Stomach (tissue), 8 donors: ENCODE measurements at regions not wholly inside any gene's neighbourhood (a gene's known extent, or its start where the extent isn't known, plus 50 kb on each side); places are given as distances from the start of the nearest gene placed in this dataset.

Experiments used
- DNase-seq, 2 donors: peaks; one replicate each; pipeline versions ENCODE4 v3.0.0 to v3.0.0-alpha.2; 2013 to 2019
- H3K27ac ChIP-seq, 5 donors: fragments of 200-600 bp in 4 of 5; sonication (generic) in 4 of 5; one replicate each; pipeline ENCODE4 v1.5.1; 2013 to 2019; ENCODE audit warnings: mild to moderate bottlenecking in 1 of 5, moderate library complexity in 1 of 5
- H3K27me3 ChIP-seq, 3 donors: fragments of 200-600 bp; sonication (generic); one replicate each; pipeline ENCODE4 v1.5.1; 2017 to 2019; ENCODE audit warnings: mixed run types in 1 of 3
- H3K36me3 ChIP-seq, 4 donors: fragments of 200-600 bp; sonication (generic); 1 replicate in 3 of 4; 2 replicates in 1 of 4; pipeline ENCODE4 v1.5.1; 2016 to 2019
- H3K4me1 ChIP-seq, 4 donors: fragments of 200-600 bp; sonication (generic); one replicate each; pipeline ENCODE4 v1.5.1; 2016 to 2019
- H3K4me3 ChIP-seq, 4 donors: fragments of 200-600 bp; sonication (generic) in 3 of 4; one replicate each; pipeline ENCODE4 v1.5.1; 2016 to 2019; ENCODE audit warnings: mild to moderate bottlenecking in 1 of 4
- H3K9me3 ChIP-seq, 4 donors: fragments of 200-600 bp; sonication (generic); one replicate each; pipeline ENCODE4 v1.5.1; 2016 to 2019
- CTCF ChIP-seq, 7 experiments: fragments of 450-650 bp in 4 of 7; fragments of 200-600 bp in 3 of 7; sonication (generic) in 3 of 7; IDR thresholded peaks; one replicate each; pipeline ENCODE4 v1.5.1; 2016 to 2019; ENCODE audit warnings: antibody characterized with exemption in 7 of 7, control low read depth in 2 of 7, mild to moderate bottlenecking in 1 of 7
- EP300 ChIP-seq: sonication (generic); formaldehyde crosslinking; IDR thresholded peaks from one replicate; pipeline ENCODE4 v1.6.1; 2017; ENCODE audit warnings: antibody characterized with exemption
- POLR2A ChIP-seq, 4 donors: fragments of 450-650 bp; IDR thresholded peaks; one replicate each; pipeline ENCODE4 v1.6.1; 2016; ENCODE audit warnings: antibody characterized with exemption in 4 of 4, control low read depth in 2 of 4, mild to moderate bottlenecking in 1 of 4, moderate library complexity in 1 of 4
- POLR2AphosphoS5 ChIP-seq, 3 donors: sonication (generic); formaldehyde crosslinking; IDR thresholded peaks; one replicate each; pipeline ENCODE4 v1.6.1; 2016; ENCODE audit warnings: antibody characterized with exemption in 3 of 3
- WGBS, 5 donors: extraction: QIAGEN DNeasy Blood & Tissue Kit in 3 of 5; methylation state at CpG; one replicate each; pipeline versions ENCODE4 v1.1.5 to v1.1.7; 2013 to 2018; 5-methylcytosine and 5-hydroxymethylcytosine counted together
- intact Hi-C: fragments of 100-400 bp; cut with DNase I; formaldehyde crosslinking; loops from one replicate; pipeline ENCODE4 v1.15.1; 2023; ENCODE audit warnings: low total_unique reads
- donor health status: healthy with polysubstance abuse.
- donor health status: Bipolar disorder and iron deficiency.
- donor health status: healthy.

- TF ChIP-seq CTCF (IDR thresholded peaks at IDR 0.05) (no peak), POLR2A (IDR thresholded peaks at IDR 0.05) (no peak), POLR2AphosphoS5 (IDR thresholded peaks at IDR 0.05) (no peak), EP300 (no peak)
- intact Hi-C loops, result no loop called here
- Histone ChIP-seq H3K9me3 (no peaks in the 10 kb centered on the region), H3K4me1 (no peaks in the 10 kb centered on the region), H3K27ac (no peak overlapping the region), H3K27me3 (no peaks in the 10 kb centered on the region), H3K4me3 (no peak overlapping the region), H3K36me3 (no peaks in the 10 kb centered on the region)
- no peak for DNase-seq
- WGBS, 5 donors, result 85 to 96% (median 86%) methylated on average over 1 of the region's 1 CpG
Observed at GRCh38 chr3:144645300-144645699, 673.7 kb downstream of the DIPK2A start.

- no peak overlapping the region for H3K4me3 ChIP-seq
- no peaks in the 10 kb centered on the region for H3K27me3 ChIP-seq
- DNase-seq, result no peak
- H3K9me3 ChIP-seq, result no peaks in the 10 kb centered on the region
- no peaks in the 10 kb centered on the region for H3K4me1 ChIP-seq
- WGBS, 5 donors, result 93 to 97% (median 94%) methylated on average over 5 of the region's 5 CpGs
- TF ChIP-seq POLR2AphosphoS5 (IDR thresholded peaks at IDR 0.05), result no peak
- TF ChIP-seq POLR2A (IDR thresholded peaks at IDR 0.05), result no peak
- no peak for TF ChIP-seq CTCF (IDR thresholded peaks at IDR 0.05)
- TF ChIP-seq EP300, result no peak
- H3K27ac ChIP-seq, result no peak overlapping the region
- intact Hi-C loops, result no loop called here
- no peaks in the 10 kb centered on the region for H3K36me3 ChIP-seq
Observed at GRCh38 chr3:144650380-144650779, 678.8 kb downstream of the DIPK2A start.

- Histone ChIP-seq H3K36me3 (no peaks in the 10 kb centered on the region), H3K9me3 (no peaks in the 10 kb centered on the region), H3K4me3 (no peak overlapping the region), H3K4me1 (no peaks in the 10 kb centered on the region), H3K27ac (no peak overlapping the region), H3K27me3 (no peaks in the 10 kb centered on the region)
- DNase-seq, result no peak
- intact Hi-C loops, result no loop called here
- 56 to 82% (median 69%) methylated on average over 2 of the region's 2 CpGs for WGBS, 5 donors
- TF ChIP-seq EP300 (no peak), CTCF (IDR thresholded peaks at IDR 0.05) (no peak), POLR2A (IDR thresholded peaks at IDR 0.05) (no peak), POLR2AphosphoS5 (IDR thresholded peaks at IDR 0.05) (no peak)
Observed at GRCh38 chr3:144652573-144652972, 681.0 kb downstream of the DIPK2A start.

- intact Hi-C loops, result no loop called here
- TF ChIP-seq CTCF (IDR thresholded peaks at IDR 0.05) (no peak), EP300 (no peak), POLR2A (IDR thresholded peaks at IDR 0.05) (no peak), POLR2AphosphoS5 (IDR thresholded peaks at IDR 0.05) (no peak)
Observed at GRCh38 chr3:144655423-144655822, 683.8 kb downstream of the DIPK2A start.

More at GRCh38 chr3:144655423-144655822, 683.8 kb downstream of the DIPK2A start:
- no peaks in the 10 kb centered on the region for H3K36me3 ChIP-seq
- no peaks in the 10 kb centered on the region for H3K9me3 ChIP-seq
- no peaks in the 10 kb centered on the region for H3K27me3 ChIP-seq
- WGBS, 5 donors, result 67 to 87% (median 77%) methylated on average over 1 of the region's 1 CpG
- no peak overlapping the region for H3K4me3 ChIP-seq
- no peaks in the 10 kb centered on the region for H3K4me1 ChIP-seq
- no peak for DNase-seq
- H3K27ac ChIP-seq, result no peak overlapping the region
